ENCODE measurements at regions not wholly inside any gene's neighbourhood (a gene's known extent, or its start where the extent isn't known, plus 50 kb on each side); places are given as distances from the start of the nearest gene placed in this dataset.

GRCh38 chr16:26295625-26296304 lies 604.0 kb downstream of the HS3ST4 start:
- no peak for DNase-seq

- no peak for DNase-seq
Measured at GRCh38 chr16:26301516-26301915, 609.8 kb downstream of the HS3ST4 start.

- DNase-seq = no peak
Measured at GRCh38 chr16:26316683-26317464, 625.1 kb downstream of the HS3ST4 start.

- DNase-seq = no peak
Measured at GRCh38 chr16:26317885-26318284, 626.1 kb downstream of the HS3ST4 start.

- DNase-seq = no peak
Measured at GRCh38 chr16:26330654-26331053, 638.9 kb downstream of the HS3ST4 start.

- DNase-seq = peak; percentile 58
Measured at GRCh38 chr16:26334218-26335111, 642.7 kb downstream of the HS3ST4 start.

- DNase-seq = no peak
Measured at GRCh38 chr16:26335236-26335853, 643.6 kb downstream of the HS3ST4 start.

GRCh38 chr16:26342621-26343020 lies 650.9 kb downstream of the HS3ST4 start:
- no peak for DNase-seq

- no peak for DNase-seq
Measured at GRCh38 chr16:26344240-26344776, 652.5 kb downstream of the HS3ST4 start.

- DNase-seq = no peak
Measured at GRCh38 chr16:26344976-26345375, 653.2 kb downstream of the HS3ST4 start.

GRCh38 chr16:26345966-26346365 lies 654.2 kb downstream of the HS3ST4 start:
- DNase-seq = no peak

- no peak for DNase-seq
Measured at GRCh38 chr16:26348095-26348494, 656.3 kb downstream of the HS3ST4 start.

GRCh38 chr16:26360867-26361266 lies 669.1 kb downstream of the HS3ST4 start:
- no peak for DNase-seq

GRCh38 chr16:26363581-26363980 lies 671.8 kb downstream of the HS3ST4 start:
- DNase-seq = no peak

- no peak for DNase-seq
Measured at GRCh38 chr16:26365161-26365940, 673.6 kb downstream of the HS3ST4 start.

- no peak for DNase-seq
Measured at GRCh38 chr16:26371349-26371869, 679.6 kb downstream of the HS3ST4 start.

GRCh38 chr16:26374279-26374925 lies 682.6 kb downstream of the HS3ST4 start:
- DNase-seq = no peak

- no peak for DNase-seq
Measured at GRCh38 chr16:26382586-26382985, 684.1 kb upstream of the C16orf82 start.

- DNase-seq = no peak
Measured at GRCh38 chr16:26386096-26386495, 680.6 kb upstream of the C16orf82 start.

GRCh38 chr16:26391833-26392232 lies 674.9 kb upstream of the C16orf82 start:
- DNase-seq = no peak

GRCh38 chr16:26394409-26394808 lies 672.3 kb upstream of the C16orf82 start:
- DNase-seq = no peak

Measured in inflammatory macrophage treated with lipopolysaccharide for 4 hours (primary cell).